HEK293 (cell line): ENCODE measurements at regions not wholly inside any gene's neighbourhood (a gene's known extent, or its start where the extent isn't known, plus 50 kb on each side); places are given as distances from the start of the nearest gene placed in this dataset.

Experiments used
- HOXA7 ChIP-seq: sonication (generic); formaldehyde crosslinking; IDR thresholded peaks from 2 replicates; pipeline ENCODE4 v1.8.1; 2022; ENCODE audit warnings: missing genetic modification reagents, borderline replicate concordance
- ZNF391 ChIP-seq: fragments of 450-650 bp; formaldehyde crosslinking; IDR thresholded peaks from 2 replicates; pipeline ENCODE4 v1.5.1; 2016; ENCODE audit warnings: low read depth, missing biosample characterization, missing genetic modification characterization, borderline replicate concordance
- TF ChIP-seq, protein P1 (sequence below): fragments of 450-650 bp; formaldehyde crosslinking; IDR thresholded peaks from 2 replicates; pipeline ENCODE4 v1.5.1; 2016; ENCODE audit warnings: missing biosample characterization, missing genetic modification characterization

- TF ChIP-seq HOXA7 (CRISPR knock-in tag) (no peak), ZNF391 (tag by site-specific recombination) (no peak)
- TF ChIP-seq, protein P1, sequence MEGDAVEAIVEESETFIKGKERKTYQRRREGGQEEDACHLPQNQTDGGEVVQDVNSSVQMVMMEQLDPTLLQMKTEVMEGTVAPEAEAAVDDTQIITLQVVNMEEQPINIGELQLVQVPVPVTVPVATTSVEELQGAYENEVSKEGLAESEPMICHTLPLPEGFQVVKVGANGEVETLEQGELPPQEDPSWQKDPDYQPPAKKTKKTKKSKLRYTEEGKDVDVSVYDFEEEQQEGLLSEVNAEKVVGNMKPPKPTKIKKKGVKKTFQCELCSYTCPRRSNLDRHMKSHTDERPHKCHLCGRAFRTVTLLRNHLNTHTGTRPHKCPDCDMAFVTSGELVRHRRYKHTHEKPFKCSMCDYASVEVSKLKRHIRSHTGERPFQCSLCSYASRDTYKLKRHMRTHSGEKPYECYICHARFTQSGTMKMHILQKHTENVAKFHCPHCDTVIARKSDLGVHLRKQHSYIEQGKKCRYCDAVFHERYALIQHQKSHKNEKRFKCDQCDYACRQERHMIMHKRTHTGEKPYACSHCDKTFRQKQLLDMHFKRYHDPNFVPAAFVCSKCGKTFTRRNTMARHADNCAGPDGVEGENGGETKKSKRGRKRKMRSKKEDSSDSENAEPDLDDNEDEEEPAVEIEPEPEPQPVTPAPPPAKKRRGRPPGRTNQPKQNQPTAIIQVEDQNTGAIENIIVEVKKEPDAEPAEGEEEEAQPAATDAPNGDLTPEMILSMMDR (tag by site-specific recombination): no peak
These were observed 1023.6 kb upstream of the CITED2 start for GRCh38 chr6:140398076-140398475.
